NT2/D1 (cell line): ENCODE measurements at regions not wholly inside any gene's neighbourhood (a gene's known extent, or its start where the extent isn't known, plus 50 kb on each side); places are given as distances from the start of the nearest gene placed in this dataset.

Source experiments
- SUZ12 ChIP-seq: IDR thresholded peaks from 2 replicates; pipeline ENCODE4 v1.6.1; 2011; ENCODE audit not compliant: insufficient read length, insufficient read depth; ENCODE audit errors: extremely low read depth
- YY1 ChIP-seq: IDR thresholded peaks from 2 replicates; pipeline ENCODE4 v1.6.1; 2011; ENCODE audit not compliant: insufficient read length, insufficient read depth
- ZNF274 ChIP-seq: IDR thresholded peaks from 2 replicates; pipeline ENCODE4 v1.6.1; 2011; ENCODE audit warnings: mild to moderate bottlenecking, low read depth, low read length

GRCh38 chr6:126781582-126781981 is 336.9 kb upstream of the RSPO3 start:
- no peak for TF ChIP-seq YY1
- no peak for TF ChIP-seq SUZ12
- no peak for TF ChIP-seq ZNF274
